ENCODE measurements at regions not wholly inside any gene's neighbourhood (a gene's known extent, or its start where the extent isn't known, plus 50 kb on each side); places are given as distances from the start of the nearest gene placed in this dataset.

- no peak for TF ChIP-seq GATA2 (IDR thresholded peaks at IDR 0.05; ENCODE audit: low read depth, low read length)
- TF ChIP-seq GATA3 (IDR thresholded peaks at IDR 0.05; ENCODE audit: low read depth, low read length) = no peak
These were observed 320.1 kb upstream of the THBS1 start for GRCh38 chr15:39260791-39261190.

Data from SH-SY5Y (cell line).